ENCODE measurements at regions not wholly inside any gene's neighbourhood (a gene's known extent, or its start where the extent isn't known, plus 50 kb on each side); places are given as distances from the start of the nearest gene placed in this dataset.
"Not testable (repeated sequence)": the region's sequence is repeated elsewhere in the genome, so short reads cannot be mapped to it uniquely, and the experiment has no call there.

GRCh38 chr4:75254745-75255144 lies 259.5 kb downstream of the RCHY1 start:
- Histone ChIP-seq H3K79me2 (ENCODE audit: control insufficient read depth, insufficient read depth, low read length) (no peaks in the 10 kb centered on the region), H3K36me3 (ENCODE audit: control insufficient read depth in 2 of 2, extremely low read depth in 1 of 2, insufficient read depth in 2 of 2, low read length in 2 of 2) (no peaks in the 10 kb centered on the region), H3K27ac (ENCODE audit: insufficient read depth, low read depth, low read length) (no peak overlapping the region), H3K9me3 (replicated peaks; ENCODE audit: control insufficient read depth, insufficient read depth, low read length) (no peaks in the 10 kb centered on the region), H3K4me2 (ENCODE audit: insufficient read depth, low read length) (no peak overlapping the region), H3K9ac (replicated peaks; ENCODE audit: extremely low read depth, insufficient read depth, low read length) (no peak overlapping the region), H3K27me3 (ENCODE audit: control insufficient read depth in 2 of 2, insufficient read depth in 2 of 2, low read length in 2 of 2) (no peaks in the 10 kb centered on the region), H3K9me1 (replicated peaks; ENCODE audit: control insufficient read depth, extremely low read depth, insufficient read depth, low read length) (no peaks in the 10 kb centered on the region), H3K4me3 (replicated peaks in 1 of 3; ENCODE audit: insufficient read depth in 1 of 3, low read depth in 1 of 3, low read length in 3 of 3) (no peak overlapping the region), H2AFZ (ENCODE audit: low read depth, low read length) (no peak overlapping the region), H4K20me1 (replicated peaks; ENCODE audit: control insufficient read depth, extremely low read depth, insufficient read depth, low read length) (no peaks in the 10 kb centered on the region), H3K4me1 (ENCODE audit: control insufficient read depth, extremely low read depth, insufficient read depth, low read length) (peaks cover 3% of the 10 kb centered on the region)
- no peak for FAIRE-seq
- no peak for TF ChIP-seq FOS (IDR thresholded peaks at IDR 0.05; ENCODE audit: borderline replicate concordance, insufficient read depth, low read length)
- no peak for TF ChIP-seq MYC (IDR thresholded peaks at IDR 0.05; ENCODE audit: low read depth, low read length)
- TF ChIP-seq POLR2A (IDR thresholded peaks at IDR 0.05; ENCODE audit: low read depth, low read length): no peak
- TF ChIP-seq, protein P1, sequence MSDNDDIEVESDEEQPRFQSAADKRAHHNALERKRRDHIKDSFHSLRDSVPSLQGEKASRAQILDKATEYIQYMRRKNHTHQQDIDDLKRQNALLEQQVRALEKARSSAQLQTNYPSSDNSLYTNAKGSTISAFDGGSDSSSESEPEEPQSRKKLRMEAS (IDR thresholded peaks at IDR 0.05; ENCODE audit: insufficient read depth, insufficient read length): no peak
- TF ChIP-seq GATA2 (IDR thresholded peaks at IDR 0.05; ENCODE audit: insufficient read depth, insufficient read length, low read depth, low read length): no peak
- TF ChIP-seq, protein P2, sequence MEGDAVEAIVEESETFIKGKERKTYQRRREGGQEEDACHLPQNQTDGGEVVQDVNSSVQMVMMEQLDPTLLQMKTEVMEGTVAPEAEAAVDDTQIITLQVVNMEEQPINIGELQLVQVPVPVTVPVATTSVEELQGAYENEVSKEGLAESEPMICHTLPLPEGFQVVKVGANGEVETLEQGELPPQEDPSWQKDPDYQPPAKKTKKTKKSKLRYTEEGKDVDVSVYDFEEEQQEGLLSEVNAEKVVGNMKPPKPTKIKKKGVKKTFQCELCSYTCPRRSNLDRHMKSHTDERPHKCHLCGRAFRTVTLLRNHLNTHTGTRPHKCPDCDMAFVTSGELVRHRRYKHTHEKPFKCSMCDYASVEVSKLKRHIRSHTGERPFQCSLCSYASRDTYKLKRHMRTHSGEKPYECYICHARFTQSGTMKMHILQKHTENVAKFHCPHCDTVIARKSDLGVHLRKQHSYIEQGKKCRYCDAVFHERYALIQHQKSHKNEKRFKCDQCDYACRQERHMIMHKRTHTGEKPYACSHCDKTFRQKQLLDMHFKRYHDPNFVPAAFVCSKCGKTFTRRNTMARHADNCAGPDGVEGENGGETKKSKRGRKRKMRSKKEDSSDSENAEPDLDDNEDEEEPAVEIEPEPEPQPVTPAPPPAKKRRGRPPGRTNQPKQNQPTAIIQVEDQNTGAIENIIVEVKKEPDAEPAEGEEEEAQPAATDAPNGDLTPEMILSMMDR (IDR thresholded peaks at IDR 0.05; ENCODE audit: extremely low read depth in 1 of 2, insufficient read depth in 1 of 2, low read depth in 1 of 2, low read length in 2 of 2): no peak
- TF ChIP-seq EZH2 (IDR thresholded peaks at IDR 0.05; ENCODE audit: borderline replicate concordance, low read depth, low read length, severe bottlenecking): no peak
- TF ChIP-seq JUN (IDR thresholded peaks at IDR 0.05; ENCODE audit: borderline replicate concordance, insufficient read depth, insufficient read length, low read depth): no peak
- no peak for TF ChIP-seq POLR2AphosphoS5 (IDR thresholded peaks at IDR 0.05; ENCODE audit: insufficient read depth, low read depth, low read length)
- ChIA-PET CTCF (no interaction called here), POLR2A (no interaction called here)
- no peak for DNase-seq (ENCODE audit: low read depth, low spot score)
- dilution Hi-C loops (cut with MboI; ENCODE audit: extremely low pct_ligation_motif_present, low sequenced_read_pairs) (no loop called here), intact Hi-C loops (cut with micrococcal nuclease) (no loop called here)
- BruUV-seq (replicated peaks): no TSS peak

DNA sequence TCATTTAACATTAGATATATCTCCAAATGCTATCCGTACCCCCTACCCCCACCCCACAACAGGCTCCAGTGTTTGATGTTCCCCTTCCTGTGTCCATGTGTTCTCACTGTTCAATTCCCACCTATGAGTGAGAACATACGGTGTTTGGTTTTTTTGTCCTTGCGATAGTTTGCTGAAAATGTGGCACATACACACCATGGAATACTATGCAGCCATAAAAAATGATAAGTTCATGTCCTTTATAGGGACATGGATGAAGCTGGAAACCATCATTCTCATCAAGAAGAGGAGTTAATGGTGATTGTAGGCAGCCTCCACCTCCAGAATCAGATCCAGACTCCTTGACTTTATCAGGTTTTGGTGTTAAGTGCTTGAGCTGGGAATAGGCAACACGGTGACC lies 261.1 kb downstream of the RCHY1 start:
- CTCF ChIA-PET; H3K9ac ChIP-seq (replicated peaks; ENCODE audit: extremely low read depth, insufficient read depth, low read length); H3K9me3 ChIP-seq (replicated peaks; ENCODE audit: control insufficient read depth, insufficient read depth, low read length); DNase-seq (ENCODE audit: low read depth, low spot score); H3K27ac ChIP-seq (ENCODE audit: insufficient read depth, low read depth, low read length); intact Hi-C loops (cut with micrococcal nuclease); H3K27me3 ChIP-seq (ENCODE audit: control insufficient read depth in 2 of 2, insufficient read depth in 2 of 2, low read length in 2 of 2); dilution Hi-C loops (cut with MboI; ENCODE audit: extremely low pct_ligation_motif_present, low sequenced_read_pairs); H3K79me2 ChIP-seq (ENCODE audit: control insufficient read depth, insufficient read depth, low read length); H3K36me3 ChIP-seq (ENCODE audit: control insufficient read depth in 2 of 2, extremely low read depth in 1 of 2, insufficient read depth in 2 of 2, low read length in 2 of 2); POLR2A ChIA-PET; BruUV-seq (replicated peaks); FAIRE-seq; H2AFZ ChIP-seq (ENCODE audit: low read depth, low read length); H3K9me1 ChIP-seq (replicated peaks; ENCODE audit: control insufficient read depth, extremely low read depth, insufficient read depth, low read length); H4K20me1 ChIP-seq (replicated peaks; ENCODE audit: control insufficient read depth, extremely low read depth, insufficient read depth, low read length); H3K4me3 ChIP-seq (replicated peaks in 1 of 3; ENCODE audit: insufficient read depth in 1 of 3, low read depth in 1 of 3, low read length in 3 of 3); H3K4me2 ChIP-seq (ENCODE audit: insufficient read depth, low read length): not testable (repeated sequence)
- peaks cover 13% of the 10 kb centered on the region for H3K4me1 ChIP-seq (ENCODE audit: control insufficient read depth, extremely low read depth, insufficient read depth, low read length)

Data from endothelial cell of umbilical vein (primary cell).